T-cell (primary cell): ENCODE measurements at regions not wholly inside any gene's neighbourhood (a gene's known extent, or its start where the extent isn't known, plus 50 kb on each side); places are given as distances from the start of the nearest gene placed in this dataset.

Source experiments
- ATAC-seq, 4 experiments: fragments of 200-7000 bp in 3 of 4; fragments of 150-1000 bp in 1 of 4; cut with Tn5 transposase; replicated peaks in 1 of 4; 1 replicate in 3 of 4; 2 replicates in 1 of 4; pipeline ENCODE4 v1.10.0; 2021; ENCODE audit warnings: moderate library complexity in 3 of 4, mild to moderate bottlenecking in 2 of 4, moderate number of reproducible peaks in 1 of 4
- CTCF ChIA-PET, 2 donors: fragments of 300-600 bp; sonication (Branson Sonifier 250); formaldehyde crosslinking; loops; one replicate each; lab custom pipeline; 2022; ENCODE audit warnings: antibody characterized with exemption in 2 of 2; lab: Charles Lee
- POLR2A ChIA-PET, 2 donors: fragments of 300-600 bp; sonication (Branson Sonifier 250); formaldehyde crosslinking; loops; one replicate each; lab custom pipeline; 2022; ENCODE audit warnings: antibody characterized with exemption in 2 of 2; lab: Charles Lee
- DNase-seq, 35 experiments: peaks; one replicate each; pipeline versions ENCODE4 v3.0.0 to v3.0.0-alpha.2; 2013 to 2023
- H3K27ac ChIP-seq: one replicate; pipeline ENCODE4 v1.5.1; 2013; ENCODE audit warnings: low read length
- H3K27me3 ChIP-seq, 2 experiments: replicated peaks in 1 of 2; 1 replicate in 1 of 2; 2 replicates in 1 of 2; pipeline versions ENCODE4 v1.6.1 to v1.7.0; 2013; ENCODE audit warnings: low read length in 1 of 2, mixed read lengths in 1 of 2; ENCODE audit not compliant: control insufficient read depth in 2 of 2, insufficient read depth in 2 of 2; ENCODE audit errors: extremely low read depth in 1 of 2
- H3K36me3 ChIP-seq, 2 donors: 1 replicate in 1 of 2; 2 replicates in 1 of 2; pipeline versions ENCODE4 v1.6.1 to v1.7.0; 2013; ENCODE audit warnings: low read length in 1 of 2; ENCODE audit not compliant: control insufficient read depth in 2 of 2, insufficient read depth in 1 of 2; ENCODE audit errors: extremely low read depth in 1 of 2
- H3K4me1 ChIP-seq, 2 experiments: 1 replicate in 1 of 2; 2 replicates in 1 of 2; pipeline versions ENCODE4 v1.6.1 to v1.7.0; 2013; ENCODE audit warnings: low read length in 2 of 2, mixed read lengths in 1 of 2; ENCODE audit not compliant: insufficient read depth in 2 of 2, control insufficient read depth in 1 of 2; ENCODE audit errors: extremely low read depth in 1 of 2
- H3K4me3 ChIP-seq, 2 donors: 1 replicate in 1 of 2; 2 replicates in 1 of 2; pipeline versions ENCODE4 v1.5.1 to v1.7.0; 2013; ENCODE audit warnings: mild to moderate bottlenecking in 2 of 2, low read length in 1 of 2, moderate library complexity in 1 of 2; ENCODE audit not compliant: control insufficient read depth in 1 of 2; ENCODE audit errors: extremely low read depth in 1 of 2
- H3K9me3 ChIP-seq: 2 replicates; pipeline ENCODE4 v1.7.0; 2013
- H3K27ac Mint-ChIP-seq, 2 donors: one replicate each; pipeline ENCODE4 v1.8.0; 2020 to 2021; ENCODE audit warnings: mild to moderate bottlenecking in 2 of 2, mixed read lengths in 2 of 2
- H3K27me3 Mint-ChIP-seq, 2 donors: one replicate each; pipeline ENCODE4 v1.8.0; 2021 to 2022; ENCODE audit warnings: mixed read lengths in 2 of 2
- H3K36me3 Mint-ChIP-seq: one replicate; pipeline ENCODE4 v1.8.0; 2021; ENCODE audit warnings: mixed read lengths
- H3K4me1 Mint-ChIP-seq, 3 donors: one replicate each; pipeline ENCODE4 v1.8.0; 2020 to 2022; ENCODE audit warnings: mixed read lengths in 3 of 3, mild to moderate bottlenecking in 1 of 3
- H3K4me3 Mint-ChIP-seq, 3 donors: one replicate each; pipeline ENCODE4 v1.8.0; 2020 to 2022; ENCODE audit warnings: mild to moderate bottlenecking in 3 of 3, mixed read lengths in 3 of 3, moderate library complexity in 3 of 3
- H3K9me3 Mint-ChIP-seq, 3 donors: one replicate each; pipeline ENCODE4 v1.8.0; 2020 to 2022; ENCODE audit warnings: mixed read lengths in 3 of 3
- WGBS: methylation state at CpG from one replicate; pipeline ENCODE4 v1.1.5; 2013; ENCODE audit warnings: missing lambda C conversion rate; ENCODE audit not compliant: insufficient coverage; 5-methylcytosine and 5-hydroxymethylcytosine counted together

GRCh38 chr3:30181178-30181465 lies 425.3 kb upstream of the TGFBR2 start:
- POLR2A ChIA-PET, result interaction anchor here in 1 of 2 donors (0.6 kb wide), 1 partner anchor 1461 kb away, joined by 5 read pairs; no protein-coding TSS in a partner anchor
- Histone ChIP-seq H3K9me3 (no peaks in the 10 kb centered on the region), H3K27ac (no peak overlapping the region), H3K4me1 (no peaks in the 10 kb centered on the region), H3K36me3 (no peaks in the 10 kb centered on the region), H3K4me3 (no peak overlapping the region), H3K27me3 (no peaks in the 10 kb centered on the region)
- peaks cover 3 to 4% of the 10 kb centered on the region in 2 donors for H3K27me3 Mint-ChIP-seq
- no peak overlapping the region for H3K27ac Mint-ChIP-seq
- no peak overlapping the region for H3K4me3 Mint-ChIP-seq
- ATAC-seq, result no peak
- DNase-seq, result no peak
- CTCF ChIA-PET, result interaction anchor here in 1 of 2 donors (1.7 kb wide), 1 partner anchor 18 kb away, joined by 10 read pairs; no protein-coding TSS in a partner anchor
- no CpG with 5 or more reads among the region's 1 CpG for WGBS
- no peaks in the 10 kb centered on the region for H3K4me1 Mint-ChIP-seq
- H3K9me3 Mint-ChIP-seq, result no peaks in the 10 kb centered on the region
- no peaks in the 10 kb centered on the region for H3K36me3 Mint-ChIP-seq

GRCh38 chr3:30181581-30181980 lies 424.8 kb upstream of the TGFBR2 start:
- H3K27ac Mint-ChIP-seq, result no peak overlapping the region
- no peaks in the 10 kb centered on the region for H3K27me3 ChIP-seq
- no peak overlapping the region for H3K4me3 ChIP-seq
- H3K4me1 Mint-ChIP-seq, result no peaks in the 10 kb centered on the region
- no peaks in the 10 kb centered on the region for H3K4me1 ChIP-seq
- no peaks in the 10 kb centered on the region for H3K36me3 ChIP-seq
- DNase-seq (no peak), ATAC-seq (no peak)
- ChIA-PET POLR2A (interaction anchor here in 1 of 2 donors (0.6 kb wide), 1 partner anchor 1461 kb away, joined by 5 read pairs; no protein-coding TSS in a partner anchor), CTCF (interaction anchor here in 1 of 2 donors (1.7 kb wide), 1 partner anchor 17 kb away, joined by 10 read pairs; no protein-coding TSS in a partner anchor)
- H3K27me3 Mint-ChIP-seq, result peaks cover 3 to 5% of the 10 kb centered on the region in 2 donors
- H3K27ac ChIP-seq, result no peak overlapping the region
- H3K9me3 ChIP-seq, result no peaks in the 10 kb centered on the region
- H3K36me3 Mint-ChIP-seq, result no peaks in the 10 kb centered on the region
- H3K4me3 Mint-ChIP-seq, result no peak overlapping the region
- no peaks in the 10 kb centered on the region for H3K9me3 Mint-ChIP-seq

- Mint-ChIP-seq H3K27ac (no peak overlapping the region), H3K36me3 (no peaks in the 10 kb centered on the region), H3K4me3 (no peak overlapping the region), H3K4me1 (no peaks in the 10 kb centered on the region), H3K27me3 (peaks cover 9% of the 10 kb centered on the region in 2 donors), H3K9me3 (no peaks in the 10 kb centered on the region)
- DNase-seq, result no peak
- no CpG with 5 or more reads among the region's 2 CpGs for WGBS
- H3K4me1 ChIP-seq, result no peaks in the 10 kb centered on the region
- ChIA-PET CTCF (interaction anchor here in 1 of 2 donors (1.0 to 1.5 kb wide), 2 partner anchors 10 to 16 kb away, joined by 3 read pairs; no protein-coding TSS in a partner anchor), POLR2A (no interaction called here)
- no peak for ATAC-seq
- no peaks in the 10 kb centered on the region for H3K36me3 ChIP-seq
- no peak overlapping the region for H3K27ac ChIP-seq
- no peaks in the 10 kb centered on the region for H3K9me3 ChIP-seq
- no peak overlapping the region for H3K4me3 ChIP-seq
- no peaks in the 10 kb centered on the region for H3K27me3 ChIP-seq
Measured at GRCh38 chr3:30183421-30183820, 423.0 kb upstream of the TGFBR2 start.

GRCh38 chr3:30184091-30184810 lies 422.1 kb upstream of the TGFBR2 start:
- H3K27me3 Mint-ChIP-seq, result peaks cover 9% of the 10 kb centered on the region in 2 donors
- no peak overlapping the region for H3K4me3 ChIP-seq
- no peaks in the 10 kb centered on the region for H3K36me3 ChIP-seq
- no peak for DNase-seq
- no peaks in the 10 kb centered on the region for H3K4me1 ChIP-seq
- H3K4me3 Mint-ChIP-seq, result no peak overlapping the region
- H3K9me3 Mint-ChIP-seq, result no peaks in the 10 kb centered on the region
- no peak overlapping the region for H3K27ac Mint-ChIP-seq
- H3K27ac ChIP-seq, result no peak overlapping the region
- CTCF ChIA-PET, result interaction anchor here in 1 of 2 donors (1.5 kb wide), 1 partner anchor 15 kb away, joined by 3 read pairs; no protein-coding TSS in a partner anchor
- no peaks in the 10 kb centered on the region for H3K9me3 ChIP-seq
- no peak for ATAC-seq
- no peaks in the 10 kb centered on the region for H3K4me1 Mint-ChIP-seq
- H3K27me3 ChIP-seq, result no peaks in the 10 kb centered on the region
- WGBS, result 100% methylated on average over 1 of the region's 1 CpG
- POLR2A ChIA-PET, result no interaction called here
- H3K36me3 Mint-ChIP-seq, result no peaks in the 10 kb centered on the region

GRCh38 chr3:30185872-30186271 lies 420.5 kb upstream of the TGFBR2 start:
- H3K27ac Mint-ChIP-seq, result no peak overlapping the region

GRCh38 chr3:30186741-30187219 lies 419.6 kb upstream of the TGFBR2 start:
- no peaks in the 10 kb centered on the region for H3K27me3 ChIP-seq
- no peaks in the 10 kb centered on the region for H3K4me1 ChIP-seq
- Mint-ChIP-seq H3K4me1 (no peaks in the 10 kb centered on the region), H3K36me3 (no peaks in the 10 kb centered on the region), H3K27ac (no peak overlapping the region), H3K4me3 (no peak overlapping the region), H3K9me3 (no peaks in the 10 kb centered on the region), H3K27me3 (peaks cover 9% of the 10 kb centered on the region in 2 donors)
- no peak overlapping the region for H3K4me3 ChIP-seq
- H3K9me3 ChIP-seq, result no peaks in the 10 kb centered on the region
- ChIA-PET POLR2A (no interaction called here), CTCF (interaction anchor here in 1 of 2 donors (1.8 kb wide), 1 partner anchor 12 kb away, joined by 8 read pairs; no protein-coding TSS in a partner anchor)
- ATAC-seq (no peak), DNase-seq (no peak)
- H3K27ac ChIP-seq, result no peak overlapping the region
- 78% methylated on average over 2 of the region's 3 CpGs for WGBS
- no peaks in the 10 kb centered on the region for H3K36me3 ChIP-seq

More at GRCh38 chr3:30185872-30186271, 420.5 kb upstream of the TGFBR2 start:
- no peaks in the 10 kb centered on the region for H3K9me3 ChIP-seq
- ChIA-PET POLR2A (no interaction called here), CTCF (interaction anchor here in 1 of 2 donors (1.8 kb wide), 1 partner anchor 13 kb away, joined by 8 read pairs; no protein-coding TSS in a partner anchor)
- DNase-seq (no peak), ATAC-seq (no peak)
- no peak overlapping the region for H3K27ac ChIP-seq
- Mint-ChIP-seq H3K4me1 (no peaks in the 10 kb centered on the region), H3K9me3 (no peaks in the 10 kb centered on the region), H3K27me3 (peaks cover 9% of the 10 kb centered on the region in 2 donors), H3K36me3 (no peaks in the 10 kb centered on the region), H3K4me3 (no peak overlapping the region)
- no peak overlapping the region for H3K4me3 ChIP-seq
- no peaks in the 10 kb centered on the region for H3K36me3 ChIP-seq
- H3K27me3 ChIP-seq, result no peaks in the 10 kb centered on the region
- H3K4me1 ChIP-seq, result no peaks in the 10 kb centered on the region
